GM12878 (cell line): ENCODE measurements at regions not wholly inside any gene's neighbourhood (a gene's known extent, or its start where the extent isn't known, plus 50 kb on each side); places are given as distances from the start of the nearest gene placed in this dataset.

ENCODE experiments used
- CEBPB ChIP-seq, 2 experiments: fragments of 150-350 bp in 1 of 2; IDR thresholded peaks; 2 replicates each; pipeline ENCODE4 v1.6.1; 2012 to 2014; ENCODE audit warnings: low read depth in 2 of 2, low read length in 2 of 2, borderline replicate concordance in 1 of 2, inconsistent platforms in 1 of 2
- KDM1A ChIP-seq: fragments of 200-600 bp; sonication (generic); IDR thresholded peaks from 2 replicates; pipeline ENCODE4 v1.6.1; 2016; ENCODE audit warnings: borderline replicate concordance
- MXI1 ChIP-seq: fragments of 150-350 bp; IDR thresholded peaks from 2 replicates; pipeline ENCODE4 v1.6.1; 2011; ENCODE audit warnings: low read depth, mild to moderate bottlenecking, inconsistent platforms, low read length, improper control_type of control experiment
- POLR2A ChIP-seq: IDR thresholded peaks from 2 replicates; pipeline ENCODE4 v1.6.1; 2011; ENCODE audit warnings: low read depth, mild to moderate bottlenecking, low read length
- RCOR1 ChIP-seq: conservative IDR thresholded peaks from 2 replicates; pipeline ENCODE4 v1.6.1; 2012; ENCODE audit warnings: low read depth, low read length, improper control_type of control experiment
- SIN3A ChIP-seq: IDR thresholded peaks from 2 replicates; pipeline ENCODE4 v1.6.1; 2012; ENCODE audit warnings: low read depth, low read length, improper control_type of control experiment
- ZNF217 ChIP-seq: fragments of 450-650 bp; IDR thresholded peaks from 2 replicates; pipeline ENCODE4 v1.6.1; 2017; ENCODE audit warnings: antibody characterized with exemption, mild to moderate bottlenecking
- TF ChIP-seq, protein P1 (sequence below), 3 experiments: IDR thresholded peaks in 2 of 3; conservative IDR thresholded peaks in 1 of 3; 2 replicates each; pipeline ENCODE4 v1.5.1; 2011; ENCODE audit warnings: low read depth in 3 of 3, low read length in 3 of 3, mild to moderate bottlenecking in 3 of 3, control low read depth in 2 of 3, moderate library complexity in 2 of 3, inconsistent platforms in 1 of 3, mixed read lengths in 1 of 3; ENCODE audit not compliant: control insufficient read depth in 2 of 3, insufficient read depth in 1 of 3; ENCODE audit errors: extremely low read depth in 1 of 3
- TF ChIP-seq, protein P2 (sequence below): fragments of 450-650 bp; formaldehyde crosslinking; IDR thresholded peaks from 2 replicates; pipeline ENCODE4 v1.5.0; 2022; ENCODE audit warnings: mild to moderate bottlenecking, missing genetic modification characterization
- TF ChIP-seq, protein P3 (sequence below): IDR thresholded peaks from 2 replicates; pipeline ENCODE4 v1.6.1; 2012; ENCODE audit warnings: low read length, inconsistent platforms

DNA sequence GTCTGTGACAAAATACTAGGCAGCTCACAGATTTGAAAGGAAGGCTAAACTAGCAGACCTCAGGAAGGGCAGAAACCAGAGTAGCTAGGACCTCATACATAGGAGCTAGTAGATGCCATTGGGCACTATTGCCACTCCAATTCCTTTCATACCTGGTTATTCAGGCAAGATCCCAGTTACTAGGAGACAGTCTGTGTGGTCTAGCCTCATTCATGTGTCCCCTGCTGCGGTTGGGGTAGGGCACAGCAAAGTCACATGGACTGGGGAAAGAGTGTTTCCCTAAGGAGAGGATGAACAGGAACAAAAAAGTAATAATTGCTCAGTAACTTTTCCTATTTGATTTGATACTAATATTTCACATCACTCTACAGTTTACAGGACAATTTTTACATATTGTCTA, 204.6 kb upstream of the HEY2 start:
- TF ChIP-seq, protein P1, sequence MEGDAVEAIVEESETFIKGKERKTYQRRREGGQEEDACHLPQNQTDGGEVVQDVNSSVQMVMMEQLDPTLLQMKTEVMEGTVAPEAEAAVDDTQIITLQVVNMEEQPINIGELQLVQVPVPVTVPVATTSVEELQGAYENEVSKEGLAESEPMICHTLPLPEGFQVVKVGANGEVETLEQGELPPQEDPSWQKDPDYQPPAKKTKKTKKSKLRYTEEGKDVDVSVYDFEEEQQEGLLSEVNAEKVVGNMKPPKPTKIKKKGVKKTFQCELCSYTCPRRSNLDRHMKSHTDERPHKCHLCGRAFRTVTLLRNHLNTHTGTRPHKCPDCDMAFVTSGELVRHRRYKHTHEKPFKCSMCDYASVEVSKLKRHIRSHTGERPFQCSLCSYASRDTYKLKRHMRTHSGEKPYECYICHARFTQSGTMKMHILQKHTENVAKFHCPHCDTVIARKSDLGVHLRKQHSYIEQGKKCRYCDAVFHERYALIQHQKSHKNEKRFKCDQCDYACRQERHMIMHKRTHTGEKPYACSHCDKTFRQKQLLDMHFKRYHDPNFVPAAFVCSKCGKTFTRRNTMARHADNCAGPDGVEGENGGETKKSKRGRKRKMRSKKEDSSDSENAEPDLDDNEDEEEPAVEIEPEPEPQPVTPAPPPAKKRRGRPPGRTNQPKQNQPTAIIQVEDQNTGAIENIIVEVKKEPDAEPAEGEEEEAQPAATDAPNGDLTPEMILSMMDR (IDR thresholded peaks at IDR 0.05 in 2 of 3, conservative IDR thresholded peaks at IDR 0.05 in 1 of 3; ENCODE audit: control insufficient read depth in 2 of 3, extremely low read depth in 1 of 3, insufficient read depth in 1 of 3, low read depth in 3 of 3, low read length in 3 of 3) = no peak
- TF ChIP-seq, protein P2, sequence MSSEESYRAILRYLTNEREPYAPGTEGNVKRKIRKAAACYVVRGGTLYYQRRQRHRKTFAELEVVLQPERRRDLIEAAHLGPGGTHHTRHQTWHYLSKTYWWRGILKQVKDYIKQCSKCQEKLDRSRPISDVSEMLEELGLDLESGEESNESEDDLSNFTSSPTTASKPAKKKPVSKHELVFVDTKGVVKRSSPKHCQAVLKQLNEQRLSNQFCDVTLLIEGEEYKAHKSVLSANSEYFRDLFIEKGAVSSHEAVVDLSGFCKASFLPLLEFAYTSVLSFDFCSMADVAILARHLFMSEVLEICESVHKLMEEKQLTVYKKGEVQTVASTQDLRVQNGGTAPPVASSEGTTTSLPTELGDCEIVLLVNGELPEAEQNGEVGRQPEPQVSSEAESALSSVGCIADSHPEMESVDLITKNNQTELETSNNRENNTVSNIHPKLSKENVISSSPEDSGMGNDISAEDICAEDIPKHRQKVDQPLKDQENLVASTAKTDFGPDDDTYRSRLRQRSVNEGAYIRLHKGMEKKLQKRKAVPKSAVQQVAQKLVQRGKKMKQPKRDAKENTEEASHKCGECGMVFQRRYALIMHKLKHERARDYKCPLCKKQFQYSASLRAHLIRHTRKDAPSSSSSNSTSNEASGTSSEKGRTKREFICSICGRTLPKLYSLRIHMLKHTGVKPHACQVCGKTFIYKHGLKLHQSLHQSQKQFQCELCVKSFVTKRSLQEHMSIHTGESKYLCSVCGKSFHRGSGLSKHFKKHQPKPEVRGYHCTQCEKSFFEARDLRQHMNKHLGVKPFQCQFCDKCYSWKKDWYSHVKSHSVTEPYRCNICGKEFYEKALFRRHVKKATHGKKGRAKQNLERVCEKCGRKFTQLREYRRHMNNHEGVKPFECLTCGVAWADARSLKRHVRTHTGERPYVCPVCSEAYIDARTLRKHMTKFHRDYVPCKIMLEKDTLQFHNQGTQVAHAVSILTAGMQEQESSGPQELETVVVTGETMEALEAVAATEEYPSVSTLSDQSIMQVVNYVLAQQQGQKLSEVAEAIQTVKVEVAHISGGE (CRISPR knock-in tag) = no peak
- TF ChIP-seq, protein P3, sequence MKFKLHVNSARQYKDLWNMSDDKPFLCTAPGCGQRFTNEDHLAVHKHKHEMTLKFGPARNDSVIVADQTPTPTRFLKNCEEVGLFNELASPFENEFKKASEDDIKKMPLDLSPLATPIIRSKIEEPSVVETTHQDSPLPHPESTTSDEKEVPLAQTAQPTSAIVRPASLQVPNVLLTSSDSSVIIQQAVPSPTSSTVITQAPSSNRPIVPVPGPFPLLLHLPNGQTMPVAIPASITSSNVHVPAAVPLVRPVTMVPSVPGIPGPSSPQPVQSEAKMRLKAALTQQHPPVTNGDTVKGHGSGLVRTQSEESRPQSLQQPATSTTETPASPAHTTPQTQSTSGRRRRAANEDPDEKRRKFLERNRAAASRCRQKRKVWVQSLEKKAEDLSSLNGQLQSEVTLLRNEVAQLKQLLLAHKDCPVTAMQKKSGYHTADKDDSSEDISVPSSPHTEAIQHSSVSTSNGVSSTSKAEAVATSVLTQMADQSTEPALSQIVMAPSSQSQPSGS = no peak
- TF ChIP-seq MXI1 (no peak), CEBPB (IDR thresholded peaks at IDR 0.05; ENCODE audit: borderline replicate concordance in 1 of 2, low read depth in 2 of 2, low read length in 2 of 2) (no peak), RCOR1 (no peak), SIN3A (no peak), ZNF217 (no peak), KDM1A (no peak), POLR2A (no peak)
